ENCODE measurements at regions not wholly inside any gene's neighbourhood (a gene's known extent, or its start where the extent isn't known, plus 50 kb on each side); places are given as distances from the start of the nearest gene placed in this dataset.

DNA sequence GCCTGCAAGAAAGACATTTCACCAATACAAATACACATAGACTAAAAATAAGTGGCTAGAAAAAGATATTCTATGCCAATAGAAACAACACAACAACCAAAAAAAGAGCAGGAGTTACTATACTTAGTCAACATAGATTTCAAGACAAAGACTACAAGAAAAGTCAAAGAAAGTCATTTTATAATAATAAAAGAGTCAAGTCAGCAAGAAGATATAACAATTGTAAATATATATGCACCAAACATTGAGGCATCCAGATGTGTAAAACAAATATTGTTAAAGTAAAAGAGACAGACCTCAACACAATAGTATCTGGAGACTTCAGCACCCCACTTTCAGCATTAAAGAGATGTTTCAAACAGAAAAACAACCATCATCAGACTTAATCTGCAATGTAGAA lies 104.6 kb downstream of the AMY1C start:
- Histone ChIP-seq H3K4me1 (ENCODE audit: insufficient read depth) (no peaks in the 10 kb centered on the region), H3K4me3 (no peak overlapping the region), H3K27ac (no peak overlapping the region), H3K9me3 (no peaks in the 10 kb centered on the region), H3K36me3 (no peaks in the 10 kb centered on the region), H3K27me3 (no peaks in the 10 kb centered on the region)
- TF ChIP-seq POLR2A (IDR thresholded peaks at IDR 0.05): no peak
- no peak for DNase-seq
- intact Hi-C loops (cut with DNase I): no loop called here

DNA sequence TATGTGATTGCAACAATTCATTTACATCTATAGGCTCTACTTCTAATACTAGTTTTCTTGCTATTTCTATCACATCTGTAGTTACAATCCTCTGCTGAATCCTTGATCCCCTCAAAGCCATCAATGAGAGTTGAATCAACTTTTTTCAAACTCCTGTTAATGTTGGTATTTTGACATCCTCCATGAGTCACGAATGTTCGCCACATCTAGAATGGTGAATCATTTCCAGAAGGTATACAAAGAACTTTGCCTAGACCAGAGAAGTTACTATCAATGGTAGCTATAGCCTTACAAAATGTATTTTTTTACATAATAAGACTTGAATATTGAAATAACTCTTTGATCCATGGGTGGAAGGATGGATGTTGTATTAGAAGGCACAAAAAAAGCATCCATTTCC lies 110.0 kb downstream of the AMY1C start:
- no peak overlapping the region for H3K27ac ChIP-seq
- WGBS, 3 donors: 80 to 82% (median 81%) methylated on average over 2 of the region's 2 CpGs
- TF ChIP-seq EP300 (IDR thresholded peaks at IDR 0.05): no peak
- TF ChIP-seq CTCF (IDR thresholded peaks at IDR 0.05): no peak
- no peak for TF ChIP-seq POLR2A (IDR thresholded peaks at IDR 0.05)

GRCh38 chr1:103898576-103899345 lies 149.1 kb downstream of the AMY1C start:
- H3K9me3 ChIP-seq: no peaks in the 10 kb centered on the region
- no peaks in the 10 kb centered on the region for H3K36me3 ChIP-seq
- no peak for DNase-seq
- no peak overlapping the region for H3K4me3 ChIP-seq
- no peaks in the 10 kb centered on the region for H3K27me3 ChIP-seq
- no peaks in the 10 kb centered on the region for H3K4me1 ChIP-seq (ENCODE audit: insufficient read depth)
- 44 to 55% (median 48%) methylated on average over 3 of the region's 3 CpGs for WGBS, 3 donors
- TF ChIP-seq EP300 (IDR thresholded peaks at IDR 0.05) (no peak), CTCF (IDR thresholded peaks at IDR 0.05) (no peak), POLR2A (IDR thresholded peaks at IDR 0.05) (no peak)
- intact Hi-C loops (cut with DNase I): no loop called here
- H3K27ac ChIP-seq: no peak overlapping the region

More for the DNA sequence above, 110.0 kb downstream of the AMY1C start:
- Histone ChIP-seq H3K36me3 (no peaks in the 10 kb centered on the region), H3K27me3 (no peaks in the 10 kb centered on the region), H3K9me3 (no peaks in the 10 kb centered on the region), H3K4me3 (no peak overlapping the region), H3K4me1 (ENCODE audit: insufficient read depth) (no peaks in the 10 kb centered on the region)
- no peak for DNase-seq
- intact Hi-C loops (cut with DNase I): no loop called here

DNA sequence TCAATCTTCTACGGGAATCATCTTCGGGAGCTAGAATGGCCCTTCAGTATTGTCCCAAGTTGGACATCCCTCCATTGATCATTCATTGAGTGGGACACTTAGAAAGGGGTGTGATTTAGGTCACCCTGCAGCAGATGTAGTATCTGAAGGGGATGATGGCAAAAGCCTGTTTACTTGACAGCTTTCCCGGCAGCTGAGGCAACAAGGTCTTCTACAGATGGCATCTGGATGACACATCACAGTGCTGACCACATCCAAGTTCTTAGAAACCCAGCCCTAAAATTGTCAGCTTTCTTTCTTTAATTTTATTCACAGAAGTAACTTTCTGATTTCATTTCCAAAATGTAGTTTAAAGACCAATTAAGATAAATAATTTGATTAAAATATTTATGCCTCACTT lies 150.3 kb downstream of the AMY1C start:
- WGBS, 3 donors: 80 to 87% (median 82%) methylated on average over 3 of the region's 3 CpGs
- H3K27ac ChIP-seq: no peak overlapping the region

More for the DNA sequence above, 150.3 kb downstream of the AMY1C start:
- TF ChIP-seq EP300 (IDR thresholded peaks at IDR 0.05) (no peak), POLR2A (IDR thresholded peaks at IDR 0.05) (no peak), CTCF (IDR thresholded peaks at IDR 0.05) (no peak)
- Histone ChIP-seq H3K27me3 (no peaks in the 10 kb centered on the region), H3K36me3 (no peaks in the 10 kb centered on the region), H3K4me1 (ENCODE audit: insufficient read depth) (no peaks in the 10 kb centered on the region), H3K4me3 (no peak overlapping the region), H3K9me3 (no peaks in the 10 kb centered on the region)
- DNase-seq: no peak
- intact Hi-C loops (cut with DNase I): no loop called here
